Nephron progenitor cell (in vitro differentiated cells): ENCODE measurements at regions not wholly inside any gene's neighbourhood (a gene's known extent, or its start where the extent isn't known, plus 50 kb on each side); places are given as distances from the start of the nearest gene placed in this dataset.

Experiments used
- DNase-seq: peaks from one replicate; pipeline ENCODE4 v3.0.0; 2021
- H3K27ac Mint-ChIP-seq: 2 replicates; pipeline ENCODE4 v1.8.0; 2021; ENCODE audit warnings: mild to moderate bottlenecking, moderate library complexity, mixed read lengths
- H3K27me3 Mint-ChIP-seq: 2 replicates; pipeline ENCODE4 v1.8.0; 2021; ENCODE audit warnings: mild to moderate bottlenecking, low read depth, mixed read lengths; ENCODE audit not compliant: poor library complexity
- H3K36me3 Mint-ChIP-seq: 2 replicates; pipeline ENCODE4 v1.8.0; 2021; ENCODE audit warnings: low read depth, mixed read lengths
- H3K4me1 Mint-ChIP-seq: 2 replicates; pipeline ENCODE4 v1.8.0; 2021; ENCODE audit warnings: mixed read lengths
- H3K4me3 Mint-ChIP-seq: 2 replicates; pipeline ENCODE4 v1.8.0; 2021; ENCODE audit warnings: mild to moderate bottlenecking, moderate library complexity, mixed read lengths
- H3K9me3 Mint-ChIP-seq: 2 replicates; pipeline ENCODE4 v1.8.0; 2021; ENCODE audit warnings: mild to moderate bottlenecking, moderate library complexity, mixed read lengths
- CTCF ChIP-seq: fragments of 200-600 bp; sonication (generic); IDR thresholded peaks from 2 replicates; pipeline ENCODE4 v1.5.0; 2021; ENCODE audit warnings: antibody characterized with exemption

- Mint-ChIP-seq H3K4me3 (no peak overlapping the region), H3K27me3 (peaks cover 3% of the 10 kb centered on the region), H3K27ac (no peak overlapping the region), H3K9me3 (no peaks in the 10 kb centered on the region), H3K4me1 (peaks cover 33% of the 10 kb centered on the region), H3K36me3 (no peaks in the 10 kb centered on the region)
- no peak for TF ChIP-seq CTCF
- no peak for DNase-seq
Measured at GRCh38 chr6:105594821-105595220, 191.9 kb upstream of the PREP start.

DNA sequence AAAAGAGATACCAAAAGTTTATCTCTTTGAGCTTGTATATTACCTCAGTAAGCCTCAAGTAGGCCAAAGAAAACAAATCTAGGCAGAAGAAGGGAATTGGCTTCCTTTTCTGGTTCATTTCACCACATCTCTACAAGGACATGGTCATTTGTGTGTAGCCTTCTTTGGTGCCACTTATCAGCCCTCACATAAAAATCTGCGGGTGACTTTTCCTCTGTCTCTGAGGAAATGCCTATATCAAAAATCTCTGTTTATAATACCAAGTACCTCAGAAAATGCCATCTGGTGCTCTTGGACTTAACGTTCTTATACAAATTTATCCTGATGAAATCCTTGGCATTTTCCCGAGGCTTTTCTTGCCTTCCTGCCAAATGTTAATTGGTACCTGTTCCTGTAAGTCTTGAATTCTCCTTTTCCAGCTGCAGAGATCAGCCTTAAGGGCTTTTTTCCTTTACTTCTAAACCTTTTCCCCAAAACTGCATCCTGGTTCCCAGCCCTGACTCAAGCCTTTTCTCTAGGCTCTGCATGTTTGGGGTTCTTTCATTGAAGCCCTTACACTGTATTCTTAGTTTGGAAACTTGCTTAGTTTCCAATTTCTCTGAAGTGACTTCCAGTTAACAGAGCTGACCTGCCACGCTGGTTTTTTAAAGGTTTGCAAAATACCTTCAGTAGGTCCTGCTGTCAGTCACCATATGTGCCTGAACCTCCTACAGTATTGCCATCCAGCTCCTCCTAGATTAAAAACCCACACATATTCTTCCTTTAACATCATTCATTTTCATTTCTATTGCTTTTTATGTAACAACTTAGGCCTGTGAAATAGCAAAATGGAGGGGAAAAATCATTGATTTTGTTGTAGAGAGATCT lies 191.2 kb upstream of the PREP start:
- Mint-ChIP-seq H3K36me3 (no peaks in the 10 kb centered on the region), H3K4me3 (no peak overlapping the region), H3K9me3 (no peaks in the 10 kb centered on the region), H3K27me3 (peaks cover 3% of the 10 kb centered on the region), H3K27ac (peak overlapping the region; percentile 33), H3K4me1 (peaks cover 28% of the 10 kb centered on the region)
- TF ChIP-seq CTCF, result no peak
- no peak for DNase-seq

GRCh38 chr6:105593056-105593690 lies 190.3 kb upstream of the PREP start:
- peaks cover 3% of the 10 kb centered on the region for H3K27me3 Mint-ChIP-seq
- no peak for TF ChIP-seq CTCF
- no peaks in the 10 kb centered on the region for H3K9me3 Mint-ChIP-seq
- H3K36me3 Mint-ChIP-seq, result no peaks in the 10 kb centered on the region
- peaks cover 28% of the 10 kb centered on the region for H3K4me1 Mint-ChIP-seq
- DNase-seq, result no peak
- H3K4me3 Mint-ChIP-seq, result no peak overlapping the region
- no peak overlapping the region for H3K27ac Mint-ChIP-seq

GRCh38 chr6:105592329-105592728 lies 189.4 kb upstream of the PREP start:
- Mint-ChIP-seq H3K9me3 (no peaks in the 10 kb centered on the region), H3K4me1 (peaks cover 31% of the 10 kb centered on the region), H3K27me3 (peaks cover 6% of the 10 kb centered on the region), H3K4me3 (no peak overlapping the region), H3K36me3 (no peaks in the 10 kb centered on the region), H3K27ac (no peak overlapping the region)
- no peak for DNase-seq
- TF ChIP-seq CTCF, result no peak

DNA sequence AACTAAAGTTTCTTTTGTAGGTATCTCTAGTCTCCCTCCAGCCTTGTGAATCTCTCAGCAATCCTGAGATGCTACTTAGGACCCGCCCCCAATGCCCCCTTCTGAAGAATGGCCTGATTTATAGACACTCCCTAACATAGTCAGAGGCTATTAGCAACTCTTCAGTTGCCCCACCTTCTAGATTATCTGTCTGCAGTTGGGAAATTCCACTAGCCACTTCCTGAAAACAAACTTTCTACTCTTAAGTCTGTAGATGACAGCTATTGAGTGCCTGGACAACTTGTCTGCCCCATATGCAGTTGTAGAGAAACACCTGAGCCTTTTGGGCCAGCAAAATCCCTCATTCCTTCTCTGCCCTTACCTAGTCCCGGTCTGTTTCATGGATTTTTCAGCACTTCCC lies 188.2 kb upstream of the PREP start:
- H3K4me3 Mint-ChIP-seq, result no peak overlapping the region
- H3K4me1 Mint-ChIP-seq, result peaks cover 33% of the 10 kb centered on the region
- peaks cover 5% of the 10 kb centered on the region for H3K27me3 Mint-ChIP-seq
- DNase-seq, result no peak
- H3K9me3 Mint-ChIP-seq, result no peaks in the 10 kb centered on the region
- no peak for TF ChIP-seq CTCF
- H3K27ac Mint-ChIP-seq, result no peak overlapping the region
- no peaks in the 10 kb centered on the region for H3K36me3 Mint-ChIP-seq
